GM06990 (cell line): ENCODE measurements at regions not wholly inside any gene's neighbourhood (a gene's known extent, or its start where the extent isn't known, plus 50 kb on each side); places are given as distances from the start of the nearest gene placed in this dataset.
A peak's percentile ranks its signal among the peaks of the same experiment; 100 is the strongest.

Experiments used
- DNase-seq: peaks from one replicate; pipeline ENCODE4 v3.0.0-alpha.2; 2011; ENCODE audit not compliant: insufficient read length; ENCODE audit errors: extremely low read depth
- H3K27me3 ChIP-seq: replicated peaks from 2 replicates; pipeline ENCODE4 v1.6.0; 2011; ENCODE audit warnings: low read length; ENCODE audit not compliant: control insufficient read depth, insufficient read depth
- H3K36me3 ChIP-seq: 2 replicates; pipeline ENCODE4 v1.5.1; 2011; ENCODE audit warnings: low read length; ENCODE audit not compliant: control insufficient read depth, insufficient read depth
- H3K4me3 ChIP-seq: replicated peaks from 2 replicates; pipeline ENCODE4 v1.5.1; 2011; ENCODE audit warnings: low read depth, mild to moderate bottlenecking, control low read depth, low read length
- TF ChIP-seq, protein P1 (sequence below): IDR thresholded peaks from 2 replicates; pipeline ENCODE4 v1.5.1; 2011; ENCODE audit warnings: low read length, control low read depth, mild to moderate bottlenecking, inconsistent platforms; ENCODE audit not compliant: insufficient read depth, poor library complexity, severe bottlenecking

DNA sequence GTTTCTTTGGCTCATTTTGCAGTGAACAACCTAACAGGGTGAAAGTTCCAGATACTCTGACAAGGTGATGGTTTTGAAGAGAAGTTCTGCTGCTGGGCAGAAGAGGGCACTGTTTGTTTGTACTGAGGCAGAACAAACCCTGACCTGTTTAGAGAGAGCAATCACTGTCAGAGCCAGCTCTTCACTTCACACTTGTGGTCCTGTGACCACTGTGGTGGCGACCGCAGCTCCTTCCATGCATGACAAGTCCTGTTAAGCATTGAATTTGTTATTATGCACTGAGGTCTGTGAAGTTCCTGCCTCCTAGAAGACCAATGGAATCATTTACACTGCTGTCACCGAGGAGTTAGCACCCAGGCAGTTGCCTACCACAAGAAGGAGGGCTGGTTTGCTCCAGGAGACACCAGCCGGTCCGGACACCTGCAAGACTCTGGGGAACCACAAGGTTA is 86.6 kb downstream of the ZNF330 start:
- TF ChIP-seq, protein P1, sequence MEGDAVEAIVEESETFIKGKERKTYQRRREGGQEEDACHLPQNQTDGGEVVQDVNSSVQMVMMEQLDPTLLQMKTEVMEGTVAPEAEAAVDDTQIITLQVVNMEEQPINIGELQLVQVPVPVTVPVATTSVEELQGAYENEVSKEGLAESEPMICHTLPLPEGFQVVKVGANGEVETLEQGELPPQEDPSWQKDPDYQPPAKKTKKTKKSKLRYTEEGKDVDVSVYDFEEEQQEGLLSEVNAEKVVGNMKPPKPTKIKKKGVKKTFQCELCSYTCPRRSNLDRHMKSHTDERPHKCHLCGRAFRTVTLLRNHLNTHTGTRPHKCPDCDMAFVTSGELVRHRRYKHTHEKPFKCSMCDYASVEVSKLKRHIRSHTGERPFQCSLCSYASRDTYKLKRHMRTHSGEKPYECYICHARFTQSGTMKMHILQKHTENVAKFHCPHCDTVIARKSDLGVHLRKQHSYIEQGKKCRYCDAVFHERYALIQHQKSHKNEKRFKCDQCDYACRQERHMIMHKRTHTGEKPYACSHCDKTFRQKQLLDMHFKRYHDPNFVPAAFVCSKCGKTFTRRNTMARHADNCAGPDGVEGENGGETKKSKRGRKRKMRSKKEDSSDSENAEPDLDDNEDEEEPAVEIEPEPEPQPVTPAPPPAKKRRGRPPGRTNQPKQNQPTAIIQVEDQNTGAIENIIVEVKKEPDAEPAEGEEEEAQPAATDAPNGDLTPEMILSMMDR: peak; percentile 90

DNA sequence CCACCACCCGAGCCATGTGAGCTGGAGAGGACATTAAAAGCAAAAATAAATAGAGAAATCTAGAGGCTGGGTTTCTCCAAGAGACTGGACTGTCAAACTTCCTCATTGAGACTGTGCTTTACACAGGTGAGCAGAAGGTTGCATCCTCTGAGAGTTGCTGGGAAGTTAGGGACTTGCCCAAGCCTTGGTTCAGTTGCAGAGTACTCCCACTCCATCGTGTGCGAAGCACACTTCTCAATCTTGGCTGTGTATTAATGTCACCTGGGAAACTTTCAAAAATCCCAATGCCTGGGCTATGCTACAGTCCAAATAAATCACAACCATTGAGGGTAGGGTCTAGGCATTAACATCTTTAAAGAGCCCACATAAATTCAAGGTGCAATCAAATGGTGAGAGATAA is 89.2 kb downstream of the ZNF330 start:
- peak; percentile 25 for DNase-seq
- H3K27me3 ChIP-seq: no peaks in the 10 kb centered on the region
- H3K36me3 ChIP-seq: no peaks in the 10 kb centered on the region
- H3K4me3 ChIP-seq: no peak overlapping the region
- TF ChIP-seq, protein P1: no peak

More for the DNA sequence above, 86.6 kb downstream of the ZNF330 start:
- DNase-seq: peak; percentile 75
- Histone ChIP-seq H3K36me3 (no peaks in the 10 kb centered on the region), H3K27me3 (no peaks in the 10 kb centered on the region), H3K4me3 (no peak overlapping the region)

DNA sequence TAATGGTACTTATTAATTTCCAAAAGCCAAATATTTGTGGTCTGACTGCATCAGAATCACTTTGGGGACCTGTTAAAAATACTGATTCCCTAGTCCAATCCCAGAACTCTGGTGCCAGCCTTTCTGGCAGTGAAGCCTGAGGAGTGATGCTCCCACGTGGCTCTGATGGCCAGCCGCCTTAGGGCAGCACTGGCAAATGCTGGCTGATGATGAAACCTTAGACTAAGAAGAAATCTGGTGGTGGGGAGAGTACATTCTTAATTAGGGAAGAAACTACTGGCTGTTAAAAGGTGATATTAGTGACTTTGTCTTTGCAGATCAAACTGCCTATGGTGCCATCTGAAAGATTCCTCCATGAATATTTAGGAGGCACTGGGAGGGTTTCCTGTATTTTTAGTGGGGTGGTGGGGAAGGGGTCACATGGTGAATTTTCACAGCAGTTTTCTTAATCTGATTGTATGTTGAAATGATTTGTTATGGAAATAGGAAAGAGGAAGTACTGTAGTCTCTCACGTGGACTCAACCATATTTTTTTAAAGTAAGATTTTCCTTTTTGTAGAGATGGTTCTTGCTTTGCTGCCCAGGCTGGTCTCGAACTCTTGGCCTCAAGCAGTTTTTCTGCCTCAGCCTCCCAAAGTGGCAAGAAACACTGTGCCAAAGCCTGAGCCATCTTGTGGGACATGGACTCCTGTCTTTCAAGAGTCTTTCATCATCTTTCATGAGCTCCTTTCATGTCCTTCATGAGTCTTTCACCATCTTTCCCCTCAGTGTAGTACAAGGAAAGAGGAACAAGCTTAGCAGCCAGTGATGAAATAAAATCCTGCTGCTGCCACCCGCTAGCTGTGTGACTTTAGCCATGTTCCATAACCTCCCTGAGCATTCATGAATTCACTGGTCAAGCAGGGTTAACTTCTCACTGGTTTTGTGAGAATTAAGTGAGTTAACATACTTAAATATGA is 90.8 kb downstream of the ZNF330 start:
- TF ChIP-seq, protein P1: no peak
- no peaks in the 10 kb centered on the region for H3K27me3 ChIP-seq
- DNase-seq: no peak
- no peak overlapping the region for H3K4me3 ChIP-seq
- no peaks in the 10 kb centered on the region for H3K36me3 ChIP-seq

DNA sequence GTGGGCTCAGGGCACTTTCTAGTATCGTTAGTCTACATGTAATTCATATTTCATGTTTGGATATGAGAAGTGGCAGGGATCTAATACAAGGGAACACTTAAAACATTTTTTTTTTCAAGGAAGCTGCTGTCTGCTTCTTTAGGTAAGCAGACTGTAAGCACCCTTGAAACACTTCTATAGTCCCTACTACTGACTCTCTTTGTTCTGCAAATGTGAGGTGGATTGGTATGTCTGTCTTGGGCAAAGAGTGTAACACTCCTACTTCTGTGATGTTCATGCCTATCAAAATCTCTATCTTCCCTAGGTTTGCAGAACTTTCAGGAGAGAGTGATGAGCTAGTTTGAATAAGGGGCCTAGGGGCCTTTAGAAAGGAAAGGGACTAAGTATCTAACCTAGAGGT is 93.9 kb downstream of the ZNF330 start:
- DNase-seq: no peak
- H3K4me3 ChIP-seq: no peak overlapping the region
- TF ChIP-seq, protein P1: no peak
- H3K36me3 ChIP-seq: no peaks in the 10 kb centered on the region
- no peaks in the 10 kb centered on the region for H3K27me3 ChIP-seq

DNA sequence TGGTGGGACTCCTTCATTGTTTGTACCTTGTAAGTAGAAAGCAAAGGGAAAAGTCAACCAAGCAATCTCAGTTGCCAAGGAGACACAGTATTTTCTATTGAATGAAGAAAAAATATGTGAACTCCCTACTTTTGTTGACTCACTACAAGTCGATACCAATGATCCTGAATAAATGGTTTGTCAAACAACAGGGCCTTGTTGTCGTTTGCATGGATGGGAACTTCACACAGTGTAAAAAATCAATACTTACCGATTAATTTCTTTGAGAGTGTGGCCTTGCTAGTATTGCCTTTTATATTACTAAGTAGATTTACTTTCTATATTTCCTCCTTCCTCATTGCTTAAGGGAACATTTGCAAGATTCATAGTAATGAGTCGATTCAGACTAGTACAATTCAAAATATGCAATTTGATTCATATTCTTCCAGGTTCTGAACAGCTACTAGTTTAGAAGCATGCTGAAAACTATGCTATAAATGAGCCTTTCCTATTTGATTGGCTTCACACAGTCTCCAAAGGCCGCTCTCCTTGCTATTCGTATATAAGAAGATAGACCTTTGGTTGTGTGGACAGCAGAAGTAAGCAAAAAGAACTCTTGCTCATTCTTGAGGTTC is 108.0 kb downstream of the ZNF330 start:
- TF ChIP-seq, protein P1: no peak
- DNase-seq: no peak

More for the DNA sequence above, 108.0 kb downstream of the ZNF330 start:
- no peaks in the 10 kb centered on the region for H3K27me3 ChIP-seq
- H3K36me3 ChIP-seq: no peaks in the 10 kb centered on the region
- H3K4me3 ChIP-seq: no peak overlapping the region
